ENCODE measurements at regions not wholly inside any gene's neighbourhood (a gene's known extent, or its start where the extent isn't known, plus 50 kb on each side); places are given as distances from the start of the nearest gene placed in this dataset.
A peak's percentile ranks its signal among the peaks of the same experiment; 100 is the strongest.

DNA sequence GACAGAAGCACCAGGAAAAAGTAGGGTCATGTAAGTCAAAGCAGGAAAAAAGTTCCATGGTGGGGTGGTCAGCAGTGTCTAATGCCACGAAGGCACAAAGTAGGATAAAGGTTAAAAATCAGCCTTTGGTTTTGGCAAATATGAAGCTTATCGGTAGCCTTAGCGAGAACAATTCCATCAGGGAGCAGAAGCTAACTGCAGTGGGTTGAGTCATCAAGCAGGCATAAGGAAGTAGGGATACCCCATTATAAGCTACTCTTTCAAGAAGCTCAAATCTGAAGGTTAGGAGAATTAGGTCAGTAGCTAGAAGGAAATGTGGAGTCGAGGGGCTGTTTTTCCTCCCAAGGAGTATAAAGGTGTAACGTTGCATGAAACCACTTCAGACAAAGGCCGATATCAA, 57.5 kb upstream of the USPL1 start:
- no peaks in the 10 kb centered on the region for H3K27me3 ChIP-seq (ENCODE audit: control insufficient read depth, insufficient read depth, low read length)
- TF ChIP-seq, protein P1, sequence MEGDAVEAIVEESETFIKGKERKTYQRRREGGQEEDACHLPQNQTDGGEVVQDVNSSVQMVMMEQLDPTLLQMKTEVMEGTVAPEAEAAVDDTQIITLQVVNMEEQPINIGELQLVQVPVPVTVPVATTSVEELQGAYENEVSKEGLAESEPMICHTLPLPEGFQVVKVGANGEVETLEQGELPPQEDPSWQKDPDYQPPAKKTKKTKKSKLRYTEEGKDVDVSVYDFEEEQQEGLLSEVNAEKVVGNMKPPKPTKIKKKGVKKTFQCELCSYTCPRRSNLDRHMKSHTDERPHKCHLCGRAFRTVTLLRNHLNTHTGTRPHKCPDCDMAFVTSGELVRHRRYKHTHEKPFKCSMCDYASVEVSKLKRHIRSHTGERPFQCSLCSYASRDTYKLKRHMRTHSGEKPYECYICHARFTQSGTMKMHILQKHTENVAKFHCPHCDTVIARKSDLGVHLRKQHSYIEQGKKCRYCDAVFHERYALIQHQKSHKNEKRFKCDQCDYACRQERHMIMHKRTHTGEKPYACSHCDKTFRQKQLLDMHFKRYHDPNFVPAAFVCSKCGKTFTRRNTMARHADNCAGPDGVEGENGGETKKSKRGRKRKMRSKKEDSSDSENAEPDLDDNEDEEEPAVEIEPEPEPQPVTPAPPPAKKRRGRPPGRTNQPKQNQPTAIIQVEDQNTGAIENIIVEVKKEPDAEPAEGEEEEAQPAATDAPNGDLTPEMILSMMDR (IDR thresholded peaks at IDR 0.05; ENCODE audit: insufficient read depth, low read length, severe bottlenecking), result no peak
- H3K4me3 ChIP-seq (ENCODE audit: low read depth, low read length), result no peak overlapping the region
- no peak for FAIRE-seq
- peak; percentile 17 for DNase-seq (ENCODE audit: low read depth)
- no peaks in the 10 kb centered on the region for H3K36me3 ChIP-seq (ENCODE audit: control insufficient read depth, insufficient read depth, low read length)

DNA sequence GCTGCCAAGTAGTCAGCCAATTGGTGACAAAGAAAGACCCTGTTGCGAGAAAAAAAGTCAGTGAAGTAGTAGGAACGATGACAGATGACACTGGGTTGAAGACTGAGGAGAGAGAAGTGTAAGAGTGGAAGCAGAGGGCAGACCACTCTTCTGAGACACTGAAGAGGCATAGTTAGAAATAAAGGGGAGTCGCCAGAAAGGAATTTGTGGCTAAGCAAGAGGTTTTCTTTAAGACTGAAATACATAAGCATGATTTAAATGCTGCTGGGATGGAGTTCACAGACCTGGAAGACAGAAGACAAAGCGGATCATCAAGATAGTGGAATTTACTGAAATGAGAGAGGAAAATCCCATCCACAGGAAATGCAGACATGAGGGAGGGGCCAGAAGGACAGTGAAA, 56.2 kb upstream of the USPL1 start:
- DNase-seq (ENCODE audit: low read depth) (no peak), FAIRE-seq (no peak)
- no peak overlapping the region for H3K4me3 ChIP-seq (ENCODE audit: low read depth, low read length)
- H3K27me3 ChIP-seq (ENCODE audit: control insufficient read depth, insufficient read depth, low read length), result no peaks in the 10 kb centered on the region
- no peaks in the 10 kb centered on the region for H3K36me3 ChIP-seq (ENCODE audit: control insufficient read depth, insufficient read depth, low read length)
- TF ChIP-seq, protein P1 (IDR thresholded peaks at IDR 0.05; ENCODE audit: insufficient read depth, low read length, severe bottlenecking), result no peak

DNA sequence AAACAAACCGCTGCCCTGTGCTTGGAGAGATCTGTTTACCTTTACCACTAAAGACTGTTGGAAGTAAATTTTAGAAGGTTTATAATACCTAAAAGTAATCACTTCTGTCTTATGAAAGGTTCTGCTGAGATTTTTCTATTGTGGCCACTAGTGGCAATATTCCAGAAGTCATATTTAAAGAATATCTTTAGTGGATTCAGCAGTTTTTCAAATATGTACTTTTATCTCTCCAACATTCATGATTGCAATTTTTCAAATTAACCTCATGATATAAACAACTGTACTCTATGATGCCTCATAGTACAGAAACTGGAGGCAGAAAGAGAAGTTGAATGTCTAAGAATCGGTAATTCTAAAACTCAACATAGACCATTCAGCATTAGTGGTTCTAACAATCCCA, 53.2 kb upstream of the USPL1 start:
- TF ChIP-seq, protein P1 (IDR thresholded peaks at IDR 0.05; ENCODE audit: insufficient read depth, low read length, severe bottlenecking), result no peak
- FAIRE-seq, result no peak
- H3K36me3 ChIP-seq (ENCODE audit: control insufficient read depth, insufficient read depth, low read length), result no peaks in the 10 kb centered on the region

DNA sequence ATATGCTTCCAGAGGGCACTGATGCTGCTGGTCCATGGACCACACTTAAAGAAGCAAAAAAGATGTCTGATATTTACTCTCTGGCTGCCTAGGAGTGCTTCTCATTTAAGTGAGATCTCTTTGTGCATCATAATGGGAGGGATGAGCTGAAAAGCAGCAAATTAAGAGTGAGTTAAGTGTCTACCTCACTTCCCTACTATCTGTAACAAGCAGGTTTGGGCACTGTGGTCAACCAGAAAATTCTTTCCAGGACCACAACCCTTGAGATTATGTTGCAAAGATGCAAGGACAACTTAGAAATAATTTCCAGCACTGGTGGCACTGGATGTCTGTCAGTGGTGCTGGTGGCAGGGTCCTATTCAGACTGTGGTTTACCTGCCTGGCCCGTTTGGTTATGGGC, 52.1 kb upstream of the USPL1 start:
- H3K27me3 ChIP-seq (ENCODE audit: control insufficient read depth, insufficient read depth, low read length), result no peaks in the 10 kb centered on the region
- TF ChIP-seq, protein P1 (IDR thresholded peaks at IDR 0.05; ENCODE audit: insufficient read depth, low read length, severe bottlenecking), result no peak
- H3K36me3 ChIP-seq (ENCODE audit: control insufficient read depth, insufficient read depth, low read length), result no peaks in the 10 kb centered on the region
- H3K4me3 ChIP-seq (ENCODE audit: low read depth, low read length), result no peak overlapping the region
- DNase-seq (ENCODE audit: low read depth), result no peak
- no peak for FAIRE-seq

More for the DNA sequence above, 53.2 kb upstream of the USPL1 start:
- no peak for DNase-seq (ENCODE audit: low read depth)
- H3K4me3 ChIP-seq (ENCODE audit: low read depth, low read length), result no peak overlapping the region
- H3K27me3 ChIP-seq (ENCODE audit: control insufficient read depth, insufficient read depth, low read length), result no peaks in the 10 kb centered on the region

DNA sequence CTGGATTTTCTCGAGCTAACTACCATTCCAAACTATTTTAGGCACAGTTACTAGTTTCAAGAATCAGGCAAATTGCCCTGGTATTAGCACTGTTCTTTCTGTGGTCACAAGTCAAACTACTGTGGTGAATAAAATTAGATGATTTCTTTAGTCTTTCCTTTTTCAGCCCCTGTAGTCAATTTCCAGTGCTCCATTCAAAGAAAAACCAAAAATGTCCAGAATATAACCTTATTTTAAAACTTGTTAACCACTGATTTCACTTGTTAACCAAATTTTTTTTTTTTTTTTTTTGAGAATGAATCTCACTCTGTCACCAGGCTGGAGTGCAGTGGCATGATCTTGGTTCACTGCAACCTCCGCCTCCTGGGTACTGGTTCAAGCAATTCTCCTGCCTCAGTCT, 50.6 kb upstream of the USPL1 start:
- DNase-seq (ENCODE audit: low read depth) (no peak), FAIRE-seq (no peak)
- TF ChIP-seq, protein P1 (IDR thresholded peaks at IDR 0.05; ENCODE audit: insufficient read depth, low read length, severe bottlenecking), result no peak
- Histone ChIP-seq H3K27me3 (ENCODE audit: control insufficient read depth, insufficient read depth, low read length) (no peaks in the 10 kb centered on the region), H3K36me3 (ENCODE audit: control insufficient read depth, insufficient read depth, low read length) (no peaks in the 10 kb centered on the region), H3K4me3 (ENCODE audit: low read depth, low read length) (no peak overlapping the region)

All from bronchial epithelial cell (primary cell).